HG02852 (cell line): ENCODE measurements at regions not wholly inside any gene's neighbourhood (a gene's known extent, or its start where the extent isn't known, plus 50 kb on each side); places are given as distances from the start of the nearest gene placed in this dataset.
"Not testable (repeated sequence)": the region's sequence is repeated elsewhere in the genome, so short reads cannot be mapped to it uniquely, and the experiment has no call there.

Experiments
- ATAC-seq: cut with Tn5 transposase; IDR thresholded peaks from one replicate; pipeline ENCODE4 v1.9.1; 2021; ENCODE audit warnings: mild to moderate bottlenecking, moderate library complexity; ENCODE audit not compliant: unreplicated experiment

- no peak for ATAC-seq
Measured at GRCh38 chr11:28938091-28938490, 829.9 kb downstream of the METTL15 start.

- no peak for ATAC-seq
Measured at GRCh38 chr11:28932940-28933339, 824.8 kb downstream of the METTL15 start.

- no peak for ATAC-seq
Measured at GRCh38 chr11:28924004-28924403, 815.8 kb downstream of the METTL15 start.

- ATAC-seq, result no peak
Measured at GRCh38 chr11:28922386-28922981, 814.3 kb downstream of the METTL15 start.

- ATAC-seq, result no peak
Measured at GRCh38 chr11:28919194-28919593, 811.0 kb downstream of the METTL15 start.

GRCh38 chr11:28913883-28914282 lies 805.7 kb downstream of the METTL15 start:
- no peak for ATAC-seq

GRCh38 chr11:28911829-28912228 lies 803.6 kb downstream of the METTL15 start:
- ATAC-seq, result no peak

GRCh38 chr11:28910926-28911325 lies 802.7 kb downstream of the METTL15 start:
- no peak for ATAC-seq

- no peak for ATAC-seq
Measured at GRCh38 chr11:28903716-28904115, 795.5 kb downstream of the METTL15 start.

- ATAC-seq, result no peak
Measured at GRCh38 chr11:28900427-28900826, 792.2 kb downstream of the METTL15 start.

GRCh38 chr11:28899706-28900105 lies 791.5 kb downstream of the METTL15 start:
- no peak for ATAC-seq

- ATAC-seq, result not testable (repeated sequence)
Measured at GRCh38 chr11:28890601-28891040, 782.4 kb downstream of the METTL15 start.

- ATAC-seq, result no peak
Measured at GRCh38 chr11:28887681-28888080, 779.5 kb downstream of the METTL15 start.

GRCh38 chr11:28879869-28880268 lies 771.7 kb downstream of the METTL15 start:
- no peak for ATAC-seq

GRCh38 chr11:28878025-28878424 lies 769.8 kb downstream of the METTL15 start:
- no peak for ATAC-seq

- ATAC-seq, result no peak
Measured at GRCh38 chr11:28877340-28877739, 769.2 kb downstream of the METTL15 start.

GRCh38 chr11:28874706-28875105 lies 766.5 kb downstream of the METTL15 start:
- no peak for ATAC-seq

- no peak for ATAC-seq
Measured at GRCh38 chr11:28871090-28871489, 762.9 kb downstream of the METTL15 start.

- no peak for ATAC-seq
Measured at GRCh38 chr11:28863422-28863821, 755.2 kb downstream of the METTL15 start.

- no peak for ATAC-seq
Measured at GRCh38 chr11:28860893-28861292, 752.7 kb downstream of the METTL15 start.

- ATAC-seq, result no peak
Measured at GRCh38 chr11:28858076-28858475, 749.9 kb downstream of the METTL15 start.

GRCh38 chr11:28849053-28849452 lies 740.9 kb downstream of the METTL15 start:
- no peak for ATAC-seq

- ATAC-seq, result no peak
Measured at GRCh38 chr11:28842716-28843115, 734.5 kb downstream of the METTL15 start.
